MM.1S (cell line): ENCODE measurements at regions not wholly inside any gene's neighbourhood (a gene's known extent, or its start where the extent isn't known, plus 50 kb on each side); places are given as distances from the start of the nearest gene placed in this dataset.

Experiments
- EZH2phosphoT487 ChIP-seq: fragments of 300-600 bp; sonication (generic); IDR thresholded peaks from 2 replicates; pipeline ENCODE4 v1.6.1; 2018; ENCODE audit warnings: antibody characterized with exemption, low read length
- TF ChIP-seq, protein P1 (sequence below): fragments of 300-600 bp; sonication (generic); IDR thresholded peaks from 2 replicates; pipeline ENCODE4 v1.5.1; 2016; ENCODE audit warnings: antibody characterized with exemption, low read length, mixed read lengths

DNA sequence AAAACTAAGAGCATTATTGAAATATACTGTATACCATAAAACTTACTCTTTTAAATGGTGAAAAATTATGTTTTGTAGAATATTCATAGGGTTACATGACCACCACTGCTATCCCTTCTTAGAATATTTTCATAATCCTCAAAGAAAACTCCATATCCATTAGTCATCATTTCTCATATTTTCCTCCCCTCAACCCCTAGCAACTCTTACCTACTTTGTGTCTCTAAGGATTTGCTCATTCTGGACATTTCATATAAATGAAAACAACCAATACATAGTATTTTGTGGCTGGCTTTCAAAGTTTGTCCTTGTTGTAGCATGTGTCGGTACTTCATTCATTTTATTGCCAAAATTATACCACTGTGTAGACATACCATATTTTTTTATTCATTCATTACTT is 863.8 kb downstream of the KCNA4 start:
- TF ChIP-seq, protein P1, sequence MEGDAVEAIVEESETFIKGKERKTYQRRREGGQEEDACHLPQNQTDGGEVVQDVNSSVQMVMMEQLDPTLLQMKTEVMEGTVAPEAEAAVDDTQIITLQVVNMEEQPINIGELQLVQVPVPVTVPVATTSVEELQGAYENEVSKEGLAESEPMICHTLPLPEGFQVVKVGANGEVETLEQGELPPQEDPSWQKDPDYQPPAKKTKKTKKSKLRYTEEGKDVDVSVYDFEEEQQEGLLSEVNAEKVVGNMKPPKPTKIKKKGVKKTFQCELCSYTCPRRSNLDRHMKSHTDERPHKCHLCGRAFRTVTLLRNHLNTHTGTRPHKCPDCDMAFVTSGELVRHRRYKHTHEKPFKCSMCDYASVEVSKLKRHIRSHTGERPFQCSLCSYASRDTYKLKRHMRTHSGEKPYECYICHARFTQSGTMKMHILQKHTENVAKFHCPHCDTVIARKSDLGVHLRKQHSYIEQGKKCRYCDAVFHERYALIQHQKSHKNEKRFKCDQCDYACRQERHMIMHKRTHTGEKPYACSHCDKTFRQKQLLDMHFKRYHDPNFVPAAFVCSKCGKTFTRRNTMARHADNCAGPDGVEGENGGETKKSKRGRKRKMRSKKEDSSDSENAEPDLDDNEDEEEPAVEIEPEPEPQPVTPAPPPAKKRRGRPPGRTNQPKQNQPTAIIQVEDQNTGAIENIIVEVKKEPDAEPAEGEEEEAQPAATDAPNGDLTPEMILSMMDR, result no peak
- no peak for TF ChIP-seq EZH2phosphoT487
